GM12872 (cell line): ENCODE measurements at regions not wholly inside any gene's neighbourhood (a gene's known extent, or its start where the extent isn't known, plus 50 kb on each side); places are given as distances from the start of the nearest gene placed in this dataset.

Experiments used
- TF ChIP-seq, protein P1 (sequence below): IDR thresholded peaks from 3 replicates; pipeline ENCODE4 v1.5.1; 2011; ENCODE audit warnings: low read depth, mild to moderate bottlenecking, low read length, moderate library complexity; ENCODE audit not compliant: insufficient read depth

DNA sequence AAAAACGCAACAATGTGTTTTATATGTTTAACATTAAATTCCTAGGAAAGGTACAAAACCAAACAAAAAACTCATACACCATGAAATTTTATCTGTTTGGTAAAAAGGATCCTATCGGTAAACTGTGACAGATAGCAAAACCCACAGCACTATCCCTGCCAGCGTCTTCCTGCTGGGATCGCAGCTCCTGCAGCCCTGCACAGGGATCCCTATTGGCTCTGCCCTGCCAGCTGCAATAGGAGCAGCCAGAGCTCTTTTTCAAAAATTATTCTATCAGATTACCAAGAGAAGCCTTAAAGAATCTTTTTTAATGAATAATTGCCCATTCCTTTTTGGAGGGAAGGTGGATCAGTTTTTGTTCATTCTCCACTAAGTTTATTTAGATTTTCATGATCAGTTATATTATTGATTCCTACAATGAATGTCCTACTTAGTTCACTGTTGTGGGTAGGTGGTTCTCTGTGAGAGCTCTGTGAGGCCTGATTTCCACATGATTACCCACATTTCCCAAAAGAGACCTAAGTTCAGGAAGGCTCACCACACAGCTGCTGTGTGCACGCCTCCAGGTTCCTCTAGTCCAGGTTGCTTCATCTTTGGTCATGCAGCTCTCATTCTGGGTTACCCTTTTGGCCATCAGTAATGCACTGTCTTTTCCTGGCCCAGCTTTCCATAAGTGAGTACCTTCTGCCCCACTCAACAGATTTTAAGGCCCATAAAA lies 293.8 kb downstream of the FRK start:
- TF ChIP-seq, protein P1, sequence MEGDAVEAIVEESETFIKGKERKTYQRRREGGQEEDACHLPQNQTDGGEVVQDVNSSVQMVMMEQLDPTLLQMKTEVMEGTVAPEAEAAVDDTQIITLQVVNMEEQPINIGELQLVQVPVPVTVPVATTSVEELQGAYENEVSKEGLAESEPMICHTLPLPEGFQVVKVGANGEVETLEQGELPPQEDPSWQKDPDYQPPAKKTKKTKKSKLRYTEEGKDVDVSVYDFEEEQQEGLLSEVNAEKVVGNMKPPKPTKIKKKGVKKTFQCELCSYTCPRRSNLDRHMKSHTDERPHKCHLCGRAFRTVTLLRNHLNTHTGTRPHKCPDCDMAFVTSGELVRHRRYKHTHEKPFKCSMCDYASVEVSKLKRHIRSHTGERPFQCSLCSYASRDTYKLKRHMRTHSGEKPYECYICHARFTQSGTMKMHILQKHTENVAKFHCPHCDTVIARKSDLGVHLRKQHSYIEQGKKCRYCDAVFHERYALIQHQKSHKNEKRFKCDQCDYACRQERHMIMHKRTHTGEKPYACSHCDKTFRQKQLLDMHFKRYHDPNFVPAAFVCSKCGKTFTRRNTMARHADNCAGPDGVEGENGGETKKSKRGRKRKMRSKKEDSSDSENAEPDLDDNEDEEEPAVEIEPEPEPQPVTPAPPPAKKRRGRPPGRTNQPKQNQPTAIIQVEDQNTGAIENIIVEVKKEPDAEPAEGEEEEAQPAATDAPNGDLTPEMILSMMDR, result no peak

DNA sequence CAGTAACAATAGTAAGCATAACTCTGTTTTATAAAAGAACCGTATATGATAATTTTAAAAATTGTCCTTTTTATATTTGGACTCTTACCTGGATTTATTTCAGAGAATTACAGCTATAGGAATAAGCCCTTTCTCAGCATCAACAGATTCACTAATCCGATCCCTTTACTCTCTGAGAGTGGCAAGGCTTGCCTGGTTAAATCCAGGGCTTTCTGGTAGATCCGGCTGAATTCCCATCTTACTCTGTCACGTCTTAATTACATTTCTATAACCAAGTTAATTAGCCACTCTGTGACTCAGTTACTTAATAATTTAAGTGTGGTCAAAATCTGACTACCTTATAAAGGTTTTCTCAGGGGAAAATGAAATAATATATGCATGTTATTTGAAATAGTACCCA lies 294.7 kb downstream of the FRK start:
- TF ChIP-seq, protein P1, result no peak

DNA sequence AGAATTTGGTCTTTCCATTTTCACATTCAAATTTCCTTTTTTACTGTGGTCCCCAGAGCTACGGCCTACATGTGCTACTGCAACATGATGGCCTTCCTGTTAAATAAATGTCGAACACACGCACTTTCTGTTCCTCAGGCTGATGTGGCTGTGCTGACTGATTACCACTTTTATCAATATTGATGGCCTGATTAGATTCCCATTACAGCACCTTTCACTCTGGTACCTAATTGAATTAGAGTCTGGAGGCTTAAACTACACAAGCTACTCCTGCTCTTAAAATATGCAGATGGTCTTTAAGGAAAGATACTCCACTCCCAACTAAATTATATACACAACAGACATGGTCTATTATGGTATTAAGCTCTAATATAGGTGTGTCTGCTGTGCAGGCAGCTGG lies 301.6 kb downstream of the FRK start:
- TF ChIP-seq, protein P1, result no peak

DNA sequence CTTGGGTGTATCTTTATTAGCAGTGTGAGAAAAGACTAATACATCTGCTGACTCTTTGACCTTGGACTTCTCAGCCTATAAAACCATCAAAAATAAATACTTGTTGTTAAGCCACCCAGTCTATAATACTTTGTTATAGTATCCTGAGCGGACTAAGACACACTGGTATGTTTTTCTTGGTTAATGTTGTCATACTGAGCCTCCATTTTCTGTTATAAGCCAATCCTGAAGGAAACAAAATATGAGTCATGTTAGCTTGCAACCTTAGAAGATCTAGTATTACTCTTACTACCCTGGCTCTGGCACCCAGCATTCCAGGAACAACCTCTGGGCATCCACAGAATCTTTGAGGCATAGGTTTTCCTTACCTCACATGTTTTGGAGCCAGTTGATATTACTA lies 307.2 kb downstream of the FRK start:
- TF ChIP-seq, protein P1, result no peak

DNA sequence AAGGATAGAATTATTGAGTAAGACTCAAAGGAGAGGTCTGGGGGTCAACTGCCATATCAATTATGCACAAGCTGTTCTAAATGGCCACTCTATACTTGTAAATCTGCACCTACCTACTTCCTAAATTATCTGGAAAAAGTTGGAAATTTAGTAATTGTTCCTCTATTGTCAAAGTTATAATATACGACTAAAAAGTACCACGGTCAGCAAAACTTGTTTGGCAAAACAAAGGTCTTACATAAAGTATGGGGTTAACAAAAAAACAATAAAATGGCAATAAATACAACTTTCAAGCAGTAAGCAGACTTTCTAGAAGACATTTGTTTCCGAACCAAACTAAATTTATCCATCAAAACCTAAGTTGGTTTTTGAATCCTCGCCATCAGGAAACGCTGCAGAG lies 309.7 kb downstream of the FRK start:
- TF ChIP-seq, protein P1, result no peak

DNA sequence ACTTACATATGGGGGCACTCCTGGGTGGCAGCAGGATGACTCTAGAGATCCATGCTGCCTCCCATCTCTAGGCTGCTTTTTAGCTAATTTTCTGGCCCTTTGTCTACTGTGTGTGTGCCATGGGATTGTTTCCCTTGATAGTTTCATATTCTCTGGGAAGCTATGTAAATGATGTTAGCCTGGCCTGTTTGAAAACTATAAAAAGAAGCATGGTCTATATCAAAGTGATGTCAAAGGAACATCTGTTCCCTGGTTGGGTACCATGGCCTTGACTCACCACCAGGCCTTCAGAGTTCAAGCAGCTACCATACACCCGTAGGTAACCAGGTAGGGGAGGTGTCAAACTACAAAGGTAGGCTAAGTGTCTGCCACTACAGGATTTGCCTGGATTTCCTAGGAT lies 310.4 kb downstream of the FRK start:
- TF ChIP-seq, protein P1, result no peak

DNA sequence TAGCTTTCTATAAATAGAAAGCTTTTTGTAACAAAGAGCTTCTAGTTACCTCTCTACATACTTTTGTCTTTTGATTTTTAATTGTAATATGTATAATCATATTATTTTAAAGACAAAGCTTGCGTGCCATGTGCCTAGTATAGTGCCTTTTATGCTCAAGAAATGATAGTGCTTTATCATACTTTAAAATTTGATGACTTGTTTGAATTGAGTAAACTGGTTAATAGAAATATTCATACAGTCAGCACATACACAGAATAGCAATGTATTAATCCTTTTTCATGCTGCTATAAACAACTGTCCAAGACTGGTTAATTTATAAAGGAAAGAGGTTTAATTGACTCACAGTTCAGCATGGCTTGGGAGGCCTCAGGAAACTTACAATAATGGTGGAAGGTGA lies 313.0 kb downstream of the FRK start:
- TF ChIP-seq, protein P1, result no peak
